GF-D8 (cell line): ENCODE measurements at regions not wholly inside any gene's neighbourhood (a gene's known extent, or its start where the extent isn't known, plus 50 kb on each side); places are given as distances from the start of the nearest gene placed in this dataset.
"Not testable (repeated sequence)": the region's sequence is repeated elsewhere in the genome, so short reads cannot be mapped to it uniquely, and the experiment has no call there.

ENCODE experiments used
- DNase-seq: peaks from one replicate; lab custom pipeline; 2025; lab: John Stamatoyannopoulos, UW

DNA sequence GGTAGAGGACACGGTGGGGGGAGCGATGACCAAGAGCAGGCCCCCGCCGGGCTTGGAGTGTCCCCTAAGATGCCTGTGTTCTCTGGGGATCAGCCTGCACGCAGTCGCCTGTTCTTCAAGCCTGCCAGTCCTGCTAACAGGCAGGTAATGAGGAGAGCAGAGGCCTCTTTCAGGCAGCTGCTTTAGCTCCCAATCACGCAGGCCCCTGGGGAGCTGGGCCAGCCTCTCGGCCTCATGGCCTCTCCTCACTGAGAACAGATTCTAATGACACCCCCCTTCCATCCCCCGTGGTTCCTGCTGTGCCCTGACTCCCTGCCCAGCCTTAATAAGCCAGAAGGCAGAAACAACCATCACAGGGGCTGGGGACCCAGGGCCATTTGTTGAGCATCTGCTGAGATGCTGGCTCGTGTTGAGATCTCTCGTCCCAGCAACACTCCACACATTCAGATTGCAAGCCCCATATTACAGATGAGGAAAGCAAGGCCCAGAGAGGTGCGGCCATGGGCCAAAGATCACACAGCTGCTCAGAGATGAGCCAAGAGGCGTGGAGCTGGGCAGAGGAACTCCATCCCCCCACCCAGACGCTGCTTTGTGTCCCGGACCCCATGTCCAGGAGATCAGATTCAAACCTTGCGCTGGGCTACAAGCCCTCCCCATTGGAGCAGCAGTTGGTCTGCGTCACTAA lies 71.6 kb upstream of the CASZ1 start:
- DNase-seq: no peak

DNA sequence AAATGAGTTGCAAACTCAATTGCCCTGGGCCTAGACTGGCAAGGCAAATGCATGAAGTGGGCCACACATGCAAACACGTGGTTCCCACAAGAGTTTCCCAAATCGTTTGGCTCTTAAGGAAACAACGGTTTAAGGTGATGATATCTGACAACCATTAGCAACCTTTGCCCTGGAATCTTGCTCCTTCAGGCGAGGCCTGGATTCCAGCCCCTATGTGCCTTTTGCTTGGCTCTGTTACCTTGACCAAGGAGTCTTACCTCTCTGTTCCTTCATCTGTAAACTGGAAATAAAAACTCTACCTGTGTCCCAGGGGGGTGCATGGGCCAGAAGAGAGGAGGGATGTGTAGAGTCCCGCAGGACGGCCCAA lies 72.1 kb upstream of the CASZ1 start:
- DNase-seq: no peak

GRCh38 chr1:10869933-10870332 lies 73.5 kb upstream of the CASZ1 start:
- no peak for DNase-seq

GRCh38 chr1:10870493-10871096 lies 74.1 kb upstream of the CASZ1 start:
- DNase-seq: no peak

GRCh38 chr1:10873189-10873588 lies 76.7 kb upstream of the CASZ1 start:
- no peak for DNase-seq

GRCh38 chr1:10874351-10874750 lies 77.9 kb upstream of the CASZ1 start:
- DNase-seq: no peak

- DNase-seq: no peak
Observed at GRCh38 chr1:10877894-10878293, 81.4 kb upstream of the CASZ1 start.

- no peak for DNase-seq
Observed at GRCh38 chr1:10878469-10878868, 82.0 kb upstream of the CASZ1 start.

- no peak for DNase-seq
Observed at GRCh38 chr1:10880063-10880462, 83.6 kb upstream of the CASZ1 start.

GRCh38 chr1:10881046-10881445 lies 84.6 kb upstream of the CASZ1 start:
- no peak for DNase-seq

DNA sequence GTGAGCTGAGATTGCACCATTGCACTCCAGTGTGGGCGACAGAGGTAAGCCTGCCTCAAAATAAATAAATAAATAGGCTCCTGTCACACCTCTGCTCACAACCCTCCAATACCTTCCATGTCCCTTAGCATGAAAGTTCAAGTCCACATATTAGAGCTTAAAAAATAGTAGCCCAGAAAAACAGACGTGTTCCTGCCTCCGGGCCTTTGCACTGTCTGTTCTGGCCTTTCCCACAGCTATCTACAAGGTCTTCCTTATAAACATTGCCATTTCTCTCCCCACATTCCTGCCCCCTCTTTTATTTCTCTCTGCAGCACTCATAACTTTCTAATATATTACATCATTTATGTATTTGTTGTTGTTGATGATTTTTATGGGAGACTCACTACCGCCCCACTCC lies 85.6 kb upstream of the CASZ1 start:
- no peak for DNase-seq

- DNase-seq: not testable (repeated sequence)
Observed at GRCh38 chr1:10887032-10887431, 90.6 kb upstream of the CASZ1 start.

DNA sequence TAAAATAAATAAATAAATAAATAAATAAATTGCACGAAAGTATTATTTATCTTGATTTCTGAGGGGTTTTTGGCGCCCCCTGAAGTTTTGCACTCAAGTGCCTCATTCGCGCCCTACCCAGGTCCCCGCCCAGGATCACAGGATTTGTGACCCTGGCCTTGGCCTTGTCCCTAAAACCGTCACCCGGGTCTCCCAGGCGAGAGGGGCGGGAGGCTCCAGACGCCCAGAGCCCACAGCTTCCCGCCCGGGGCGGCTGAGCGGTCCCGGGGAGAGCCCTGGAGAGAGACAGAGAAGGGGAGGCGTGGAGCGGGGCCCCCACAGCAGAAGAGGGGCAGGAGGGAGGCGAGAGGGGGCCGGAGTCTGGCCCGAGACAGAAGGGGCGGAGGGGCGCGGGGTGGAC lies 91.8 kb upstream of the CASZ1 start:
- no peak for DNase-seq

DNA sequence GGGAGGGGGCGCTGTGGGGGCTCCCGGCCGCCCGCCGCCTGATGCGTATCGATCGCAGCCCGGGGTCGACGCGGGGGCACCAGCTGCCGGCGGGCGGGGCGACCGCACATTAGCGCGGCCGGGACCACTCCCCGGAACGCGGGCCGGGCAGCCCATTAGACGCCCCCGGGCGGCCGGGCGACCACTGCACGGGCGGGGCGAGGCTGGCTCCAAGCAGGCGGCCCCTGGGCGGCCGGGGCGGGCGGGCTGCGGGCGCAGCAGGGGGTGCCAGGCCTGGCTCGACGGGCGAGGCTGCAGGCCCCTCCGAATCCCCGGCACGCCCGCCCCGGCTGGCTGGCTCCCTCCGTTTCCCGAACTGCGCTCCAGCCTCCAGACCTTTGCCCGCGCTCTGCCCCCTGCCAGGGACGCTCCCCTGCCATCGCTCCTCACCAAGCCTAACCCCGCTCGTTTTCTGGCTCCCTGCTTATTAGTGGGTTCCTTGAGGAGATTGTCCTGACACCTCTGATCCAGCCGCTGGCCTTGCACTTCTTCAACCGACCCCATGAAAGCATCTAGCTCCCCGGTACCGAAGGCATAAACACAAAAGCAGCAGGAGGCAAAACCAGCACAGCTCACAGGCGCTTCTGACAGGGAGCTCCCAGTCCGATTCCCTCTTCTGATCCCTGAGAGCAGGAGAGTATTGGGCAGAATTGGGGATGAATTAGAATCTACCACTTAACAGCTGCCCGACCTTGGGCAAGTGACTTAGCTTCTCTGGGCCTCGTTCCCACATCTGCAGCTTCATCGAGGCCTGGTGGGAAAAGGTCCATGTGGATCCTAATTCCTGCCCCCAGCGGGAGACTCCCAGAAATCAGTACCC lies 92.6 kb upstream of the CASZ1 start:
- no peak for DNase-seq

DNA sequence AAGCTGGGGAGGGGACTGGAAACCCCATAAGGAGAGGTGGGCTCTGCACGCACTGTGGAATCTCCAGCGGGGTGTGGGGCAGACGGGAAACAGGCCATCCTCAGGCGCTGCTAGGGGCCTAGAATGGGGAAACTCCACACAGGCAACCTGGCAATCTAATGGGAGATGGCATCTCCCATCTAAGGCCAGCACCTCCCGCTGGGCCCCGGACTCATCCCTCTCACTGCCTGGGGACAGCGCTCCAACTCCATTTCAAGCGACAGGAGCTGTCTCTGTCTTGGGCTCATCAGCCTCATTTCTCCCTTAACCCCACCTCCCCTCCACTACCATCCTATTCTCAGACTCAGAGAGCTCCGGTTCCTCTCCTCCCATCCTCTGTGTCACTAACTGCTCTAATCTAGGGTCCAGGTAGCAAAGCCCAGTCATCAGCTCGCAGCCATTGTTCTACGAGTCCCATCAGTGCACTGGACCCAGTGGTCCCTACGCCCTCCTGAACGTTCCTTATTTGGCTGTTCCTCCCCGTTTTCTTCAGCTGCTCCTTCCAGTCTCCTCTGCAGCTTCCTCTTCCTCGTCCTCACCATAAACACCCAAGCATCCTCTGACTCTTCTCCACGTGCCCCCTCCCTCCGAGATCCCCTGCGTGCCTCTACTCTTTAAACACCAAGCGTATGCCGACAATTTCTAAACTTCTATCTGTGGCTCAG lies 93.4 kb upstream of the CASZ1 start:
- no peak for DNase-seq

DNA sequence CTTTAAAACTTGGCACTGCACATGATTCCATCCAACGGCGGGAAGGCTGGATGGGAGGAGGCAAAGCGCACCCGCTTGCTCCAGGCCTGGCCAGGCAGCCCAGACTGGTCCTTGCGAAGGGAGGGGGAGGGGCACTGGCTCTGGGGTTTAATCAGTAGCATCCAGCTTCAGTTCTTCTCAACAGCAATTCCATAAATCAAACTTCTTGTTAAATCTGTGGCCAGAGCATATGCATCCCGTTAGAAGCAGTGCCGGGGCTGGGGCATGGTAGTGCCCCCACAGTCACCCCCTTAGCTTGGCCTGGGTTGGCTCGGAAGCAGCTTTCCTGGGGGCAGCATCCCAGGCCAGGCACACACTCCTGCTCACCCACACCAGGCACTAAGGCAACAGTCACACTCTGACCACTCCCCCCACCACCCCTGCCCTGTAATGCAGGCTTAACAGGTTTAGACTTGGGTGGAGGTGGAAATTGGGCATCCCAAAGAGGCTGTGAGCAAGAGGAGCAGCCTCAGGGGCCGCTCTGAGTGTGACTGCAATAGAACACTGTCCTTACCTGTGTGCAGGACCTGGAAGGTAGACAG lies 94.1 kb upstream of the CASZ1 start:
- no peak for DNase-seq

DNA sequence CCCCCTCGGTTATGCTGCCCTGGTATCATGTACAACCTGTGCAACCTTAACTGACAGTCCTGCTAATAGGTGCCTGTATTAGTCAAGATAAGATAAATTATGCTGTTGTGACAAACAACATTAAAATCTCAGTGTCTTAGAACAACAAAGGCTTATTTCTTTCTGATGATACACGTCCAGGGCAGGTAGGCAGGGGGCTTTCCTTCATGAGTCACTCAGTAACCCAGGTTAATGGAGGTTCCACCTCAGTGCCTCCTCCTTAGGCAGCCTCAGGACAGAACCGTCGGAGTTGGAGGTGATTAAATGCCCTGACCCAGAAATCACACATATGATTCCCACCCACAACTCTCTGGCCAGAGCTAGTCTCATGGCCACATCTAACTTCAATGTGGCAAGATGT lies 94.6 kb upstream of the CASZ1 start:
- DNase-seq: no peak

DNA sequence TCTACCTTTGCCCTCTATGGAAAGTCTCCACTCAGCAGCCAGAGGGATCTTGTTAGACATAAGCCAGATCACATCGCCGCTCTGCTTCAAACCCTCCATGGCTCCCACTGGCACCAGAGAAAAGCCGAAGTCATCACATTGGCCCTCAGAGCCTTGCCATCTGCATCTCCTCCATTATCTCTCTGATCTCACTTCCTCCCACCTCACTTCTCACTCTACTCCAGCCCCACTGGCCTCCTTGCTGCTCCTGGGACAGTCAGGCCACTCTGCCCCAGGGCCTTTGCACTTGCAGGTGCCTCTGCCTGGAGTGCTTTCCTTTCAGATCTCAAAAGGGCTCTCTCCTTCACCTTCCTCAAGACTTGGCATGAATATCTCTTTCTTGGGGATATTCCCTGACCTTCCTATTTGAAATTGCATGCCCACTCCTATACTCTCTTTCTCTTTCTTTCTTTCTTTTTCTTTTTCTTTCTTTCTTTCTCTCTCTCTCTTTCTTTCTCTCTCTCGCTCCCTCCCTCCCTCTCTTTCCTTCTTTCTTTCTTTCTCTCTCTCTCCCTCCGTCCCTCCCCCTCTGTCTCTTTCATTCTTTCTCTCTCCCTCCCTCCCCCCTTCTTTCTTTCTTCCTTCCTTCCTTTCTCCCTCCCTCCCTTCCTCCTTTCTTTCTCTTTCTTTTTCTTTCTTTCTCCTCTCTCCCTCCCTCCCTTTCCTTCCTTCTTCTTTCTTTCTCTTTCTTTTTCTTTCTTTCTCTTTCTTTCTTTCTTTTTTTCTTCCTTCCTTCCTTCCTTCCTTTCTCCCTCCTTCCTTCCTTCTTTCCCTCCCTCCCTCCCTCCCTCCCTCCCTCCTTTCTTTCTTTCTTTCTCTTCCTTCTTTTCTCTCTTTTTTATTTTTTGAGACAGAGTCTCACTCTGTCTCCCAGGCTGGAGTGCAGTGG lies 96.0 kb upstream of the CASZ1 start:
- DNase-seq: no peak

- no peak for DNase-seq
Observed at GRCh38 chr1:10895621-10896020, 99.2 kb upstream of the CASZ1 start.

DNA sequence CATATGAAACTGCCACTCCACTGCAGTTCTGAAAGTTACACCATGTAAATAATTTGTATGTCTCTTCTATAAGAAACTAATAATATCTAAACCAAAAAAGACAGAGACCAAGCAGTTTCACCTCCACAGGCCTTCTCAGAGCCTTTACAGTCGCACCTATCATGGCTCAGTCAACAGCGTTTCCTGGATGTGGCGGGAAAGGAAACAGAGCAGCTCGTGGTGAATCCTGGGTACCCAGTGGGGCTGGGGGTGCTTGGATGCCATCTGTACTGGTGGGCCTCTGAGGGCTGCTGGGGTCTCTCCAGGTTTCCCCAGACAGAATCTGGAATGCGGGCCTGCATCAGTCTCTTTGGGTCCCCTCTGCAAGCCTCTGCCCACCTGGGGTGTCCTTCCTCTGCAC lies 100.2 kb upstream of the CASZ1 start:
- DNase-seq: no peak

GRCh38 chr1:10897321-10897980 lies 101.0 kb upstream of the CASZ1 start:
- DNase-seq: no peak
